SU-DHL-6 (cell line): ENCODE measurements at regions not wholly inside any gene's neighbourhood (a gene's known extent, or its start where the extent isn't known, plus 50 kb on each side); places are given as distances from the start of the nearest gene placed in this dataset.

Source experiments
- H2AFZ ChIP-seq: fragments of 200-600 bp; sonication (generic); 2 replicates; pipeline ENCODE4 v1.6.1; 2014; ENCODE audit warnings: low read depth, mild to moderate bottlenecking, moderate library complexity, mixed read lengths, antibody characterized with exemption, low read length; ENCODE audit not compliant: severe bottlenecking
- H3F3A ChIP-seq: fragments of 200-600 bp; shearing (Covaris generic); 2 replicates; pipeline ENCODE4 v1.6.0; 2016; ENCODE audit warnings: antibody characterized with exemption, mild to moderate bottlenecking; ENCODE audit not compliant: insufficient read depth
- H3K27ac ChIP-seq: fragments of 200-600 bp; sonication (generic); 2 replicates; pipeline ENCODE4 v1.5.1; 2016; ENCODE audit warnings: low read depth, mild to moderate bottlenecking, low read length, moderate library complexity, mixed read lengths
- H3K27me3 ChIP-seq: fragments of 200-600 bp; sonication (generic), shearing (Covaris generic); 2 replicates; pipeline ENCODE4 v1.6.0; 2014; ENCODE audit warnings: mild to moderate bottlenecking, low read length
- H3K36me3 ChIP-seq: fragments of 200-600 bp; sonication (generic); 2 replicates; pipeline ENCODE4 v1.6.1; 2014; ENCODE audit warnings: mild to moderate bottlenecking, low read length, mixed read lengths
- H3K4me2 ChIP-seq: fragments of 300-600, 200-600 bp; shearing (Covaris generic), sonication (generic); 2 replicates; pipeline ENCODE4 v1.6.0; 2014; ENCODE audit warnings: low read length, low read depth, mild to moderate bottlenecking; ENCODE audit not compliant: poor library complexity, severe bottlenecking
- H3K4me3 ChIP-seq: fragments of 200-600 bp; sonication (generic); 2 replicates; pipeline ENCODE4 v1.5.1; 2014; ENCODE audit warnings: antibody characterized with exemption, low read length, mild to moderate bottlenecking, mixed read lengths; ENCODE audit not compliant: insufficient read depth, poor library complexity, severe bottlenecking
- H3K79me2 ChIP-seq: fragments of 200-600 bp; sonication (generic); 2 replicates; pipeline ENCODE4 v1.6.1; 2014; ENCODE audit warnings: mild to moderate bottlenecking, low read length, moderate library complexity; ENCODE audit not compliant: insufficient read depth
- H3K9ac ChIP-seq: fragments of 200-600 bp; sonication (generic); 2 replicates; pipeline ENCODE4 v1.7.0; 2014; ENCODE audit warnings: mild to moderate bottlenecking, low read length
- H3K9me2 ChIP-seq: fragments of 200-600 bp; sonication (generic); replicated peaks from 2 replicates; pipeline ENCODE4 v1.6.1; 2014; ENCODE audit warnings: low read length; ENCODE audit not compliant: insufficient read depth
- H3K9me3 ChIP-seq: fragments of 200-600 bp; sonication (generic); 2 replicates; pipeline ENCODE4 v1.6.1; 2014; ENCODE audit warnings: low read length, mixed read lengths; ENCODE audit not compliant: insufficient read depth
- H4K20me1 ChIP-seq: fragments of 200-600 bp; sonication (generic); 2 replicates; pipeline ENCODE4 v1.6.1; 2014; ENCODE audit warnings: low read depth, mild to moderate bottlenecking, antibody characterized with exemption, low read length, moderate library complexity, mixed read lengths
- EZH2phosphoT487 ChIP-seq: fragments of 200-600 bp; sonication (generic), shearing (Covaris generic); conservative IDR thresholded peaks from 2 replicates; pipeline ENCODE4 v1.6.1; 2018; ENCODE audit warnings: mild to moderate bottlenecking, antibody characterized with exemption, low read length, moderate library complexity, mixed read lengths
- TF ChIP-seq, protein P1 (sequence below): fragments of 200-600 bp; sonication (generic); IDR thresholded peaks from one replicate; pipeline ENCODE4 v1.5.1; 2017; ENCODE audit warnings: antibody characterized with exemption, mild to moderate bottlenecking, low read length, moderate library complexity; ENCODE audit not compliant: insufficient read depth, poor library complexity, severe bottlenecking

DNA sequence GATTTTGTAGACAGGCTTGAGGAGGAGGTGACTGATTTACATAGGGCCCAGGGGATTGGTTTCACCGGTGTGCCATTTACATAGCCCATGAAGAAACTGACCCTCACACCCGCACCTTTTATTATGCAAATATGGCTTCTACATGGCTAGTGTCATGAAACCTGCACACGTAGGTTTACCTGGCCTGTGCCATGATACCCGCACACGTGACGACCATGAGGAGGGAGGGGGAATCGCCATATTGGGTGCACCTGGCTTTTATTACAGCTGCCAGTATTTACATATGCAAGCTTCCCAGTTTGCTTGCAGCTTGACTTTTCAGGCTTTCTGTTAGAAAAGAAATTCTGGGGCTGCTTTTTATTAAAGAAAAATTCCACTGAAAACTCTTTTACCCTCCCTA is 359.7 kb downstream of the ADAM29 start:
- Histone ChIP-seq H3K9me2 (no peaks in the 10 kb centered on the region), H3K9me3 (no peaks in the 10 kb centered on the region), H2AFZ (no peak overlapping the region), H3K36me3 (no peaks in the 10 kb centered on the region), H3F3A (no peaks in the 10 kb centered on the region), H3K9ac (no peak overlapping the region), H3K4me2 (no peak overlapping the region), H3K4me3 (no peak overlapping the region), H3K27me3 (no peaks in the 10 kb centered on the region), H3K27ac (no peak overlapping the region), H4K20me1 (no peaks in the 10 kb centered on the region), H3K79me2 (no peaks in the 10 kb centered on the region)
- no peak for TF ChIP-seq EZH2phosphoT487
- TF ChIP-seq, protein P1, sequence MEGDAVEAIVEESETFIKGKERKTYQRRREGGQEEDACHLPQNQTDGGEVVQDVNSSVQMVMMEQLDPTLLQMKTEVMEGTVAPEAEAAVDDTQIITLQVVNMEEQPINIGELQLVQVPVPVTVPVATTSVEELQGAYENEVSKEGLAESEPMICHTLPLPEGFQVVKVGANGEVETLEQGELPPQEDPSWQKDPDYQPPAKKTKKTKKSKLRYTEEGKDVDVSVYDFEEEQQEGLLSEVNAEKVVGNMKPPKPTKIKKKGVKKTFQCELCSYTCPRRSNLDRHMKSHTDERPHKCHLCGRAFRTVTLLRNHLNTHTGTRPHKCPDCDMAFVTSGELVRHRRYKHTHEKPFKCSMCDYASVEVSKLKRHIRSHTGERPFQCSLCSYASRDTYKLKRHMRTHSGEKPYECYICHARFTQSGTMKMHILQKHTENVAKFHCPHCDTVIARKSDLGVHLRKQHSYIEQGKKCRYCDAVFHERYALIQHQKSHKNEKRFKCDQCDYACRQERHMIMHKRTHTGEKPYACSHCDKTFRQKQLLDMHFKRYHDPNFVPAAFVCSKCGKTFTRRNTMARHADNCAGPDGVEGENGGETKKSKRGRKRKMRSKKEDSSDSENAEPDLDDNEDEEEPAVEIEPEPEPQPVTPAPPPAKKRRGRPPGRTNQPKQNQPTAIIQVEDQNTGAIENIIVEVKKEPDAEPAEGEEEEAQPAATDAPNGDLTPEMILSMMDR, result no peak

DNA sequence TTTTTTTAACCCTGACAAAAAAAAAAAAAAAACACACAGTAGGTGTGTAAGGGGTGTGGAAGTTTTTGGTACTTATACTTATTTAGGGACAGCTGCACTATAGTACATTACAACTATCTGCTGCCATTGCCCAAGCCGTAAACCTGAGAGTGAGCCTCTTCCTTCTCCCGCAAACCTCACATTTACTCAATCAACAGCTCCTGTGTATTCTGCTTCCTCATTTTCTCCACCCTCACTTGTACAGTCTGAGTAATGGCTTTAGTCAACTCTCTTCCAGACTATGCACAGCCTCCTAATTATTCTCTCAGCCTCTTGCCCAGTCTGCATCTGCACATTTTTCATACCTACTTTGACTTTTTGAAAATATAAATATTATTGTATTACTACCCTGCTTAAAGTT is 362.0 kb downstream of the ADAM29 start:
- Histone ChIP-seq H3K4me2 (no peak overlapping the region), H3F3A (no peaks in the 10 kb centered on the region), H3K36me3 (no peaks in the 10 kb centered on the region), H3K9me3 (no peaks in the 10 kb centered on the region), H3K27ac (no peak overlapping the region), H3K27me3 (no peaks in the 10 kb centered on the region), H4K20me1 (no peaks in the 10 kb centered on the region), H3K4me3 (no peak overlapping the region), H2AFZ (no peak overlapping the region), H3K79me2 (no peaks in the 10 kb centered on the region), H3K9ac (no peak overlapping the region), H3K9me2 (no peaks in the 10 kb centered on the region)
- TF ChIP-seq EZH2phosphoT487, result no peak
- TF ChIP-seq, protein P1, result no peak

DNA sequence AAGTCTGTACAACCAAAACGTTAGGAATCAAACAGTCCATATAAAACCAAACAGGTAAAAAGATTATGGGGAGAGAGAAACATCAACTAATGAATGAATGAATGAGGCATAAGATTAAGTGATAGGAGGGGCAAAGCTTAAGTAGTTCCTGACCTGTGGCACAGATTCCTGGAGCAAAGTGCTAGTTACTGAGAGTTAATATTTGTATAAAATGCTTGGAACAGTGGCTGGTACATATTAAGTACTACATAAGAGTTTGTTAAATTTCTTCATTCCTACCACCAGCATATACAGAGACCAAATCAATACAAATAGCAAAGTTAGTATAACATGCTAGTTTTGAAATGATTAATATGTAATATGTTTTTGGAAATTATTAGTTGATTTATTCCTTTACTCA is 363.7 kb downstream of the ADAM29 start:
- Histone ChIP-seq H2AFZ (no peak overlapping the region), H3K4me3 (no peak overlapping the region), H4K20me1 (no peaks in the 10 kb centered on the region), H3K27me3 (no peaks in the 10 kb centered on the region), H3K36me3 (no peaks in the 10 kb centered on the region), H3K79me2 (no peaks in the 10 kb centered on the region), H3K9me2 (no peaks in the 10 kb centered on the region), H3K9ac (no peak overlapping the region), H3K27ac (no peak overlapping the region), H3K4me2 (no peak overlapping the region), H3K9me3 (no peaks in the 10 kb centered on the region), H3F3A (no peaks in the 10 kb centered on the region)
- no peak for TF ChIP-seq EZH2phosphoT487
- TF ChIP-seq, protein P1, result no peak

DNA sequence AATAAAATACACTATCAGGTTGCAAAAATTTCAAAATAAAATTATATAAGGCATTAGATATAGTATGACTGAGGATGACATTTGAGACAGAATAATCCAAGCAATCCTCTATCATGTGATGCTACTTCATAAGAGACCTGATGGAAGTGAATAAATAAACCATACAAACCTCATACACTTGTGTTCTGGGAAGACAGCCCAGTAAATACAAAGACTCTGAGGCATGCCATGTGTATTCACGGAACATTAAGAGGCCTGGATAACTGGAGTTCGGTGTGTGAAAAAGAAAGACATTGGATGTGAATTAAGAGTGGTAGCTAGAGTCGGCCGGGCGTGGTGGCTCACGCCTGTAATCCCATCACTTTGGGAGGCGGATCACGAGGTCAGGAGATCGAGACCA is 364.2 kb downstream of the ADAM29 start:
- Histone ChIP-seq H3K27ac (no peak overlapping the region), H2AFZ (no peak overlapping the region), H4K20me1 (no peaks in the 10 kb centered on the region), H3F3A (no peaks in the 10 kb centered on the region), H3K27me3 (no peaks in the 10 kb centered on the region), H3K79me2 (no peaks in the 10 kb centered on the region), H3K9me2 (no peaks in the 10 kb centered on the region), H3K9ac (no peak overlapping the region), H3K4me3 (no peak overlapping the region), H3K4me2 (no peak overlapping the region), H3K9me3 (no peaks in the 10 kb centered on the region), H3K36me3 (no peaks in the 10 kb centered on the region)
- TF ChIP-seq, protein P1, result no peak
- TF ChIP-seq EZH2phosphoT487, result no peak
